Adrenal gland (tissue), 9 donors: ENCODE measurements at regions not wholly inside any gene's neighbourhood (a gene's known extent, or its start where the extent isn't known, plus 50 kb on each side); places are given as distances from the start of the nearest gene placed in this dataset.

Source experiments
- DNase-seq, 7 donors: peaks; one replicate each; pipeline ENCODE4 v3.0.0-alpha.2; 2019 to 2020
- H3K27ac ChIP-seq, 5 donors: fragments of 200-600 bp; sonication (generic) in 4 of 5; 1 replicate in 3 of 5; 2 replicates in 2 of 5; pipeline versions ENCODE4 v1.5.1 to v1.8.0; 2016 to 2020; ENCODE audit warnings: mild to moderate bottlenecking in 1 of 5
- H3K27me3 ChIP-seq: fragments of 200-600 bp; 2 replicates; pipeline ENCODE4 v1.8.0; 2021
- H3K36me3 ChIP-seq, 2 donors: fragments of 200-600 bp; replicated peaks in 1 of 2; 1 replicate in 1 of 2; 2 replicates in 1 of 2; pipeline versions ENCODE4 v1.5.1 to v1.8.0; 2018 to 2022
- H3K4me1 ChIP-seq, 2 donors: fragments of 200-600 bp; replicated peaks in 1 of 2; 1 replicate in 1 of 2; 2 replicates in 1 of 2; pipeline versions ENCODE4 v1.5.1 to v1.8.0; 2018 to 2021
- H3K4me3 ChIP-seq, 4 donors: fragments of 200-600 bp; sonication (generic) in 3 of 4; one replicate each; pipeline ENCODE4 v1.5.1; 2016 to 2018
- H3K9me3 ChIP-seq, 3 donors: fragments of 200-600 bp; sonication (generic) in 1 of 3; replicated peaks in 1 of 3; 1 replicate in 2 of 3; 2 replicates in 1 of 3; pipeline versions ENCODE4 v1.5.1 to v1.8.0; 2016 to 2021
- CTCF ChIP-seq, 6 experiments: fragments of 450-650 bp in 4 of 6; fragments of 200-600 bp in 2 of 6; sonication (generic) in 1 of 6; IDR thresholded peaks; 1 replicate in 5 of 6; 2 replicates in 1 of 6; pipeline versions ENCODE4 v1.5.1 to v1.8.0; 2016 to 2021; ENCODE audit warnings: antibody characterized with exemption in 6 of 6, mild to moderate bottlenecking in 2 of 6, moderate library complexity in 1 of 6
- POLR2A ChIP-seq, 2 donors: fragments of 450-650 bp; IDR thresholded peaks; one replicate each; pipeline ENCODE4 v1.6.1; 2017; ENCODE audit warnings: antibody characterized with exemption in 2 of 2, mild to moderate bottlenecking in 2 of 2, moderate library complexity in 1 of 2
- WGBS, 4 donors: extraction: QIAGEN DNeasy Blood & Tissue Kit in 2 of 4; methylation state at CpG; one replicate each; pipeline versions ENCODE4 v1.1.5 to v1.1.7; 2013 to 2017; 5-methylcytosine and 5-hydroxymethylcytosine counted together
- intact Hi-C, 2 donors: fragments of 100-400 bp; cut with DNase I; formaldehyde crosslinking; loops; one replicate each; pipeline versions ENCODE4 v1.14.1 to v1.15.0; 2022 to 2023
- donor health status: healthy with polysubstance abuse.
- donor health status: Bipolar disorder and iron deficiency.
- donor health status: DM: yes; HTN: yes; CAD: no.
- donor health status: DM: no; HTN: no; CAD: no.
- donor health status: DM: no; HTN: no; CAD: no.

DNA sequence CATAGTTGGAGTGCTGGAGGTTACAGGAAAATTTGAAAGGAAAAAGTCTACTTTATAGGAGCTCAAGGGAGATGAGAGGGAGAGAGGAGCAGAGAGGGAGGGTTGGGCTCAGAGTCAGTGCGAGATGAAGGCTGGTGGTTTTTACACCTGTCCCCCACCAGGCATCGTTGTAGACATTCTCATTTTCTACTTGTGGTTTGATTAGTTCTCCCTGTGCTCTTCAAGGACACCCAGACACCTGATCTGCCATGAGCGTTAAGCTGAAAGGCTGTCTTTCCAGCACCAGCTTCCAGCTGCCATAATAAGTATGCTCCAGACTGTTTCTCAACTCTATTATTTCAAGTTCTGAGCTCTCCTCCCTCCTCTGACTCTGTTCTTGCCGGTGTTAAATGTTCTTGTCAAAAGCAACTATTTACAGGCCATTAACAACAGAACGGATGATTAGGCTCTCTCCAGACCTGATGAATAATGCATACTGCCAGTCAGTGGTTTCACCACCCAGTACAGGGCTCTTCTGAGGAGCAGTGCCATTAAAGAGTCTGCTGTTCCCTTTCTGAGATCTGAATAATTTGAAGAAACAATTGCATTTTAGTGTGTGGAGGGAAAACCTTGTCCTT is 514.6 kb upstream of the MCTP2 start:
- no peaks in the 10 kb centered on the region for H3K9me3 ChIP-seq
- H3K4me1 ChIP-seq, result no peaks in the 10 kb centered on the region
- intact Hi-C loops, result no loop called here
- H3K27me3 ChIP-seq, result no peaks in the 10 kb centered on the region
- H3K27ac ChIP-seq, result no peak overlapping the region
- H3K4me3 ChIP-seq, result no peak overlapping the region
- 48 to 65% (median 61%) methylated on average over 5 of the region's 5 CpGs for WGBS, 4 donors
- H3K36me3 ChIP-seq, result no peaks in the 10 kb centered on the region
- no peak for DNase-seq
- TF ChIP-seq CTCF (IDR thresholded peaks at IDR 0.05) (no peak), POLR2A (IDR thresholded peaks at IDR 0.05) (no peak)

DNA sequence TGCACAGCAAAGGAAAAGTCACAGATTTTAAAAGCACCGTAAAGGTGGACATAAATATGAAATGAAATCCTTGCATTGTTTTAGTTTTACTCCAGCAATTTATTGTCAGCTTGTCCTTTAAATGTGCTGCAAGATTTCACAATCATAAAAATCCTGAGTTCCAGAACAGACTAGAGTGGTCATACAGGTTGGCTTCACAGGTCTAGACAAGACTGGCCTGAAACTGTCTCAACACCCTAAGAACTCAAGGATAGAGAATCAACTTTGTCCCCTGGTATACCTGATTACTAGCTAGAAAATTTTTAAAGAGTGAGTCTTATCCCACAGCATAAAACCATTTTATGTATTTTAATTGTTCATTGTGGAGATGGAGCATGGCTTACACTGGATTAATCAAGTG is 521.7 kb upstream of the MCTP2 start:
- WGBS, 4 donors, result 93 to 100% (median 95%) methylated on average over 1 of the region's 1 CpG
- intact Hi-C loops, result no loop called here
- Histone ChIP-seq H3K4me3 (no peak overlapping the region), H3K4me1 (no peaks in the 10 kb centered on the region), H3K9me3 (no peaks in the 10 kb centered on the region), H3K27me3 (no peaks in the 10 kb centered on the region), H3K27ac (no peak overlapping the region), H3K36me3 (no peaks in the 10 kb centered on the region)
- TF ChIP-seq POLR2A (IDR thresholded peaks at IDR 0.05) (no peak), CTCF (IDR thresholded peaks at IDR 0.05) (no peak)
- no peak for DNase-seq

- H3K36me3 ChIP-seq, result no peaks in the 10 kb centered on the region
- H3K4me1 ChIP-seq, result no peaks in the 10 kb centered on the region
- DNase-seq, result no peak
- H3K4me3 ChIP-seq, result no peak overlapping the region
- WGBS, 4 donors, result 48 to 57% (median 54%) methylated on average over 6 of the region's 6 CpGs
- H3K27ac ChIP-seq, result no peak overlapping the region
- no peaks in the 10 kb centered on the region for H3K27me3 ChIP-seq
- intact Hi-C loops, result no loop called here
- TF ChIP-seq POLR2A (IDR thresholded peaks at IDR 0.05) (no peak), CTCF (IDR thresholded peaks at IDR 0.05) (no peak)
- no peaks in the 10 kb centered on the region for H3K9me3 ChIP-seq
These were observed 522.5 kb upstream of the MCTP2 start for GRCh38 chr15:93708724-93709445.

DNA sequence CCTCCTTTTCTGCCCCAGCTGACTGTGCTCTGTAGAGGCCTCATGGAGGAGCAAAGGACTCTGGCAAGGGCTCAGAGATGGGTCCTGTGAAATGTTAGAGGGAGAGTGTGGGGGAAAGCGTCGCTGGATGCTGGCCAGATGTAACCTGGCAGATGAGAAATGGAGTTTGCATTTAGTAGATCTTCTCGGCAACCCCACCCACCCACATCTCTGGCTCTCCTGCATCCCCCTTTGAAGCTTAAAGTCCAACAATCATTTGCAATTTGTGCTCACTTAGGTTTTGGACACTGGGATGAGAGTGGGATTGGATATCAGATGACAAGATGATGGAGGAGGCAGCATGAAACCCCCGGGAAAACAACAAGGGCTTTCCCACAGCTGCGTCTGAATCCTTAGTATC is 523.6 kb upstream of the MCTP2 start:
- Histone ChIP-seq H3K4me3 (no peak overlapping the region), H3K36me3 (no peaks in the 10 kb centered on the region), H3K27me3 (no peaks in the 10 kb centered on the region), H3K4me1 (no peaks in the 10 kb centered on the region), H3K27ac (no peak overlapping the region), H3K9me3 (no peaks in the 10 kb centered on the region)
- WGBS, 4 donors, result 54 to 75% (median 66%) methylated on average over 5 of the region's 5 CpGs
- TF ChIP-seq CTCF (IDR thresholded peaks at IDR 0.05) (no peak), POLR2A (IDR thresholded peaks at IDR 0.05) (no peak)
- no peak for DNase-seq
- intact Hi-C loops, result no loop called here
